ENCODE measurements at regions not wholly inside any gene's neighbourhood (a gene's known extent, or its start where the extent isn't known, plus 50 kb on each side); places are given as distances from the start of the nearest gene placed in this dataset.

DNA sequence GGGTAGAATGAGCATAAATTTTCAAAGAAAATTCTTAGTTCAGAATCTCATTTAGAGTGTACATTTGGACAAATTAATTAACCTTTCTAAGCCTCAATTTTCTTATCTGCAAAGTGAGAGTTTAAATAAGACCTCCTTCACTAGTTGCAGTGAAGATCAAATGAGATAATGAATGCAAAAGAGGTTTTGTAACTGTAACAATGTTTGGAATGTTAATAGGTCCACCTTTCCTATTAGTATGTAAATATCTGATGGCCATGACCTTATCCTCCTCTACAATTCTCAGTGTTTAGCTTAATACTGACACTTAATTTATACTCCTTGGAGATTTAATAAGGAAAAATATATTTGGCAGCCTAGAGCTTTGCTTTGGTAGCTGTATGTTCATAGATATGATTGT, 138.8 kb downstream of the GABRG1 start:
- no peak for DNase-seq (ENCODE audit: low spot score)

DNA sequence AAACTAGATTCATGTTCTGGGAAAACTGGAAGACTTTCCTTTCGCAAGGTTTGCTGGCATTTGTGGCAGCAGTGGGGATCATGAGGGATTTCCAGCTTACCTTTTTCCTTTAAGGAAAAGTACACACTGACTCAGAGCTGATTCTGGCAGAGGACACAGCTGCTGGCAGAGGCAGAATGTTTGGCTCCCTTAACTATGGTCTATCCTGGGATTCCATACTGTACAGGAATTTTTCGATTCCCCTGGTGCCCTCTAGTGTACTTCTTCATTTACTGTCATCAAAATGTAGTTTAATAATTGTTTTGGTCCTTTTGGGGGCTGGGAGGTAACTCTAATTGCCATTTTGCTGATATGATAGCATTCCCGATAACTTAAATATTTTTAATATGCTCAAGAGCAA, 152.7 kb downstream of the GABRG1 start:
- no peak for DNase-seq (ENCODE audit: low spot score)

- DNase-seq (ENCODE audit: low spot score): no peak
These were observed 166.5 kb downstream of the GABRG1 start for GRCh38 chr4:45957353-45957752.

DNA sequence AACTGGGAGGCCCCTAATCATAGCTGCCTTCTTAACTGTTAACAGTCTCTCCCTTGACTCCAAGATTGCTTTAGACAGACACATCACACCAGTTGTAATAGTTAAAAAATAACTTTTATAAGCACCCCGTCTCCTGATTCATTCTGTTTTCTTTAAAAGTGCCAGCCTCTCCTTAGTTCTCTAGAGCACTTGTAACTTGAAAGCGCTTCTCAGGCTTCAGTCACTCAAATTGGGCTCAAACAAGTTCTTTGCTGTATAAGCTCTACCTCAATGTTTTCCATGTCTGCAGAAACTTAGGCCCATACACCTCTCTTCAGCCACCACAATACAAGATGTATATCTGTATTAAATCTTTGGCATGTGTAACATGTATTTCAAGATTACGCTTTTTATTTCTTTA, 169.6 kb downstream of the GABRG1 start:
- DNase-seq (ENCODE audit: low spot score): no peak

- no peak for DNase-seq (ENCODE audit: low spot score)
These were observed 172.7 kb downstream of the GABRG1 start for GRCh38 chr4:45951153-45951552.

- DNase-seq (ENCODE audit: low spot score): no peak
These were observed 177.2 kb downstream of the GABRG1 start for GRCh38 chr4:45946699-45947098.

- DNase-seq (ENCODE audit: low spot score): no peak
These were observed 179.9 kb downstream of the GABRG1 start for GRCh38 chr4:45944000-45944399.

- no peak for DNase-seq (ENCODE audit: low spot score)
These were observed 184.8 kb downstream of the GABRG1 start for GRCh38 chr4:45939056-45939455.

GRCh38 chr4:45931154-45931553, 192.7 kb downstream of the GABRG1 start:
- DNase-seq (ENCODE audit: low spot score): no peak

DNA sequence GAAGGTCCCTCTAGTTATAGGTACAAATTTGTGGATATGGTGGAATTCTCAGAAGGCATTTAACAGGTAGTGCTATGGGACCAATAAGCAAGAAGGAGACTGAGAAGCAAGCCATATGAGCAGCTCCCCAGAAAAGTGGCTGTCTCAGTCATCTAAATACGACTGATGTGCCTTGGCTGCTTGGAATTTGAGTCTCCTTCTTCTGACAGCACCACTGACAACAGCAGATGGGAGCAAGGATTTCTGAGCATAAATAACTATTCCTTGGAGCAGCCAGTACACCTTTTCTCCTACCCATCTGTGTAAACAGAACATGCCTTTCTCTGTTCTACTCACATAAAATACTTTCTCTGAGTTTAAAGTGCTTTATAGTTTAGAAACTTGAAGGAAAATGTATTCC, 196.2 kb downstream of the GABRG1 start:
- no peak for DNase-seq (ENCODE audit: low spot score)

- DNase-seq (ENCODE audit: low spot score): no peak
These were observed 198.0 kb downstream of the GABRG1 start for GRCh38 chr4:45925809-45926208.

DNA sequence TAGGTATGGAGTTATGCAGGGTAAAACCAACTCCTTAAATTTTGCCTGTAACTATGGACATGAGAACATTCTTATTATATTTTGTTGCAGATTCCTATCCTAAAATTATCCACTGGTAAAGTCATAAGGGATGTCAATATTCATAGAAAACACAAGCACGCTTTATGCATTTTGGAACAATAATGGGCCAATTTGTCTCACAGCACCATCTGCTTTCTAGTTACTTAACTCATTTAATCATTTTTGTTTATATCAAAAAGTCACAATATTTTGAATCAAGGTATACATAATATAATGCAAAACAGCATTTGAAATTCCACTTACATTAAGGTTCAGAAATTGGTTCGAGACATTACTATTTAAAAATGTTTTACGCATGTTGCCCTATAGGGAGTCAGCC, 203.0 kb downstream of the GABRG1 start:
- DNase-seq (ENCODE audit: low spot score): no peak

GRCh38 chr4:45910511-45910910, 213.3 kb downstream of the GABRG1 start:
- no peak for DNase-seq (ENCODE audit: low spot score)

DNA sequence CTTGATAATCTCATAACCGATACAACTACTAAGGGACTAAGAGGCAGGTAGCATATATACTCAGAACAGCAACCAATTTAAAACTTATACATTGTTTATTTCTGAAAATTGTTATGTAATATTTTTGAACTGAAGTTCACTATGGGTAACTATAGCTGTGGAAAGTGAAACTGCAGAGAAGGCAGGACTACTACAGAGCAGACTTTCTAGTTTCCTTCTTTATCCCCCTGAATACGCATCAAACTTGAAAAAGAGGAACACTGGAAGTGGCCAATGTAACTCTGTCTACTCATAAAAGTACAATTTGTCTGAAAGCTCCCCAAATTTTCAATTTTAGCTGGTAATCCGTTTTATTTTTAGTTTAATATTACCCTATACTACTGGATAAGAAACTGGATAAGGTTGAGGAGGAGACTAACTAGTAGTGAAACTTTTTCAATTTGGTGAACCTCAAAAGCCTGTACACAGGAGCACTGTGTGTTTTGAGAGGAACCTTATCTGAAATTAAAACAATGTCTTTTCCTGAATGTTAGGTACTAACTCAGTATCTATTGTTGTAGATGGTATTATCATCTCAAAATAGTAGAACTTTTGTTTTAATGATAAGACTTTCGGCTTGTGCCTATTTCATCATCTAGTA, 225.8 kb downstream of the GABRG1 start:
- no peak for DNase-seq (ENCODE audit: low spot score)

DNA sequence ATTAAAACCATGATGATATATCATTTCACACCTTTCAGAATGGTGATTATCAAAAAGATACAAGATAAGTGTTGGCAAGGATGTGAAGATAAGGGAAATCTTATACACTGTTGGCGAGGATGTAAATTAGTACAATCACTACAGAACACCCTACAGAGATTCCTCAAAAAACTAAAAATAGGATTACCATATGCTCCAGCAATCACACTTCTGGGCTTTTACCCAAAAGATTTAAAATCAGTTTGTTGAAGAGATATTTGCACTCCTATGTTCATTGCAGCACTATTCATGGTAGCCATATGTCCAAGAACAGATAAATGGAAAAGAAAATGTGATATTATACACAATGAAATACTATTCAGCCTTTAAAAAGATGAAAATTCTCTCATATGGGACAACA, 240.4 kb downstream of the GABRG1 start:
- DNase-seq (ENCODE audit: low spot score): no peak

DNA sequence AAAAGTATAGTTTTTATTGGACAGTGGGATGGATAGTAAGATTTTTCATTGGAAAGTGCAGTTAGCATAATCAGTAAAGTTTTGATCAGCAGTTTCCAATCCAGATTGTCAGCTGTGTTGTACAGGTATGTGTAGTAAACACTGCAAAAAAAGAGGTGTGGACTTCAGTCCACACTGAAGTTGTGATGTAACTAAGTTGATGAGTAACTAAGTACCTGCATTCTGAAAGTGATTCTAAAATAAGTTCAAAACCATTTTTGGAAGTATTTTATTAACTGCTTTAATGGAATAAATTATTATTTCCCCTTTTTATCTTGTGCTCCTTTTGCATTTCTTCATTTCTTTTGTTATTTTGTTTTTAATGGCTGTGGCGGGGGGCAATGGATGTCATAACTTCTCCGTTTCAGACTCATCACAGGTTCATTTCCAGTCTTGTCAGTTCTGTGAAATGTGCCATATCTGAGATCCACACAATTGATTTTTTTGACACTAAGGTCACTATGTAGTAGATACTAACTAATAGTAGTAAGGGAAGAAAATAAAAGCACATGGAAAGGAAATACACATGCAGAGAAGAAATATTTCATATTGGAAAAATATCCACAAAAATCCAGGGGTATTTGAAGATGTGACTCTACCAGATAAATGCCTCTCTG, 247.5 kb downstream of the GABRG1 start:
- DNase-seq (ENCODE audit: low spot score): no peak

DNA sequence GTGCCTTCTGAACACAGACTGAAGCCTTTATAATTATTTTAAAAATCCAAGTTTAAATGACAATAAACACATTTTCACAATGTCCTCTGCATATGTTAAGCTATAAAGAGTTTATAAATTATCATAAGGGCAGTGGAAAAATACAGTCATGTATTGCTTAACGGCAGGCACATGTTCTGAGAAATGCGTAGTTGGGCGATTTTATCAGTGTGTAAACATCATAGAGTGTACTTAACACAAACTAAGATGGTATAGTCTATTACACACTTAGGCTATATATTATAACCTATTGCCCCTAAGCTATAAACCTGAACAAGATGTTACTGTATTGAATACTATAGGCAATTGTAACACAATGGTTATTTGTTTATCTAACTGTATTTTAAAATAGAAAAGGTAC, 254.7 kb downstream of the GABRG1 start:
- DNase-seq (ENCODE audit: low spot score): no peak

- no peak for DNase-seq (ENCODE audit: low spot score)
These were observed 258.1 kb downstream of the GABRG1 start for GRCh38 chr4:45865781-45866180.

GRCh38 chr4:45855857-45856256, 268.0 kb downstream of the GABRG1 start:
- DNase-seq (ENCODE audit: low spot score): no peak

- no peak for DNase-seq (ENCODE audit: low spot score)
These were observed 277.8 kb downstream of the GABRG1 start for GRCh38 chr4:45846016-45846415.

DNA sequence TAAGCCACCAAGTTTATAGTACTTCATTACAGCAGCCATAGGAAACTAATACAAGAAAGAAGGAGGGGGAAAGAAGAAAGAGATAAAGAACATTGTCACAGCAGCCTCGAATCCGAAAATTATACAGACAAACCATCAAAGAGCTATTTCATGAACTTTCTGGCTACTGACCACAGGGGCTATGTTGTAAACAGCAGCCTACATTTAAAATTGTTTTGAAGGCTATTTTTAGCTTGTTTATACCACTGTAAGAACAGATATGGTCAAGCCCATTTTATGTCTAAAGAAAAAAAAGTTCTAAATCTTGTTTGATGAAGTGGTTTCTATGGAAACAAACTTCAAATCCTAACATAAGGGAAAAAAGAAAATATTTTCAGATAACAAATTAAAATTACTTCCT, 282.1 kb downstream of the GABRG1 start:
- no peak for DNase-seq (ENCODE audit: low spot score)

DNA sequence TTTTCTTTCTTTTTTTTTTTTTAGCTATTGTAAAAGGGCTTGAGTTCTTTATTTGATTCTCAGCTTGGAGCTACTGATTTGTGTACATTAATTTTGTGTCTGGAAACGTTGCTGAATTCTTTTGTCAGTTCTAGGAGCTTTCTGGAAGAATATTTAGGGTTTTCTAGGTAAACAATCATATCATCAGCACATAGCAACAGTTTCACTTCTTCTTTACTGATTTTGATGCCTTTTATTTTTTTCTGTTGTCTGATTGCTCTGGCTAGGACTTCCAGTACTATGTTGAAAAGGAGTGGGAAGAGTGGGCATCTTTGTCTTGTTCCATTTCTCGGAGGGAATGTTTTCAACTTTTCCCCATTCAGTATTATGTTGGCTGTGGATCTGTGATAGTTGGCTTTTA, 292.2 kb downstream of the GABRG1 start:
- DNase-seq (ENCODE audit: low spot score): no peak

GRCh38 chr4:45803994-45804393, 319.9 kb downstream of the GABRG1 start:
- no peak for DNase-seq (ENCODE audit: low spot score)

GRCh38 chr4:45795135-45795534, 328.7 kb downstream of the GABRG1 start:
- no peak for DNase-seq (ENCODE audit: low spot score)
